ENCODE measurements at regions not wholly inside any gene's neighbourhood (a gene's known extent, or its start where the extent isn't known, plus 50 kb on each side); places are given as distances from the start of the nearest gene placed in this dataset.

- no peak overlapping the region for H3K4me2 ChIP-seq (ENCODE audit: low read length)
- no peak overlapping the region for H3K27ac ChIP-seq (ENCODE audit: low read depth, low read length, poor library complexity, severe bottlenecking)
- no peaks in the 10 kb centered on the region for H3K36me3 ChIP-seq (ENCODE audit: insufficient read depth, low read length)
- CTCF ChIA-PET (ENCODE audit: unreplicated experiment) = no interaction called here
- H4K20me1 ChIP-seq (ENCODE audit: insufficient read depth, low read length) = no peaks in the 10 kb centered on the region
- no peak for TF ChIP-seq EZH2phosphoT487 (IDR thresholded peaks at IDR 0.05; ENCODE audit: borderline replicate concordance, low read depth, low read length)
- TF ChIP-seq, protein P1, sequence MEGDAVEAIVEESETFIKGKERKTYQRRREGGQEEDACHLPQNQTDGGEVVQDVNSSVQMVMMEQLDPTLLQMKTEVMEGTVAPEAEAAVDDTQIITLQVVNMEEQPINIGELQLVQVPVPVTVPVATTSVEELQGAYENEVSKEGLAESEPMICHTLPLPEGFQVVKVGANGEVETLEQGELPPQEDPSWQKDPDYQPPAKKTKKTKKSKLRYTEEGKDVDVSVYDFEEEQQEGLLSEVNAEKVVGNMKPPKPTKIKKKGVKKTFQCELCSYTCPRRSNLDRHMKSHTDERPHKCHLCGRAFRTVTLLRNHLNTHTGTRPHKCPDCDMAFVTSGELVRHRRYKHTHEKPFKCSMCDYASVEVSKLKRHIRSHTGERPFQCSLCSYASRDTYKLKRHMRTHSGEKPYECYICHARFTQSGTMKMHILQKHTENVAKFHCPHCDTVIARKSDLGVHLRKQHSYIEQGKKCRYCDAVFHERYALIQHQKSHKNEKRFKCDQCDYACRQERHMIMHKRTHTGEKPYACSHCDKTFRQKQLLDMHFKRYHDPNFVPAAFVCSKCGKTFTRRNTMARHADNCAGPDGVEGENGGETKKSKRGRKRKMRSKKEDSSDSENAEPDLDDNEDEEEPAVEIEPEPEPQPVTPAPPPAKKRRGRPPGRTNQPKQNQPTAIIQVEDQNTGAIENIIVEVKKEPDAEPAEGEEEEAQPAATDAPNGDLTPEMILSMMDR (conservative IDR thresholded peaks at IDR 0.05; ENCODE audit: low read length) = no peak
- H2AFZ ChIP-seq (ENCODE audit: low read length) = no peak overlapping the region
- no peaks in the 10 kb centered on the region for H3K9me2 ChIP-seq (ENCODE audit: insufficient read depth, low read length)
- H3K4me3 ChIP-seq (ENCODE audit: low read depth, low read length, poor library complexity, severe bottlenecking) = no peak overlapping the region
- DNase-seq (ENCODE audit: low spot score) = no peak
- intact Hi-C loops (cut with micrococcal nuclease; ENCODE audit: unreplicated experiment) = no loop called here
- POLR2A ChIA-PET = interaction anchor here (0.6 kb wide), 1 partner anchor 1526 kb away, joined by 3 read pairs; no protein-coding TSS in a partner anchor
- no peaks in the 10 kb centered on the region for H3K9me3 ChIP-seq (ENCODE audit: low read length)
- H3K79me2 ChIP-seq (ENCODE audit: insufficient read depth, low read depth, low read length) = no peaks in the 10 kb centered on the region
- H3K4me1 ChIP-seq (ENCODE audit: insufficient read depth, low read length, poor library complexity, severe bottlenecking) = no peaks in the 10 kb centered on the region
- BruUV-seq (replicated peaks) = no TSS peak
Measured at GRCh38 chr3:113150250-113150649, 61.1 kb upstream of the BOC start.

DNA sequence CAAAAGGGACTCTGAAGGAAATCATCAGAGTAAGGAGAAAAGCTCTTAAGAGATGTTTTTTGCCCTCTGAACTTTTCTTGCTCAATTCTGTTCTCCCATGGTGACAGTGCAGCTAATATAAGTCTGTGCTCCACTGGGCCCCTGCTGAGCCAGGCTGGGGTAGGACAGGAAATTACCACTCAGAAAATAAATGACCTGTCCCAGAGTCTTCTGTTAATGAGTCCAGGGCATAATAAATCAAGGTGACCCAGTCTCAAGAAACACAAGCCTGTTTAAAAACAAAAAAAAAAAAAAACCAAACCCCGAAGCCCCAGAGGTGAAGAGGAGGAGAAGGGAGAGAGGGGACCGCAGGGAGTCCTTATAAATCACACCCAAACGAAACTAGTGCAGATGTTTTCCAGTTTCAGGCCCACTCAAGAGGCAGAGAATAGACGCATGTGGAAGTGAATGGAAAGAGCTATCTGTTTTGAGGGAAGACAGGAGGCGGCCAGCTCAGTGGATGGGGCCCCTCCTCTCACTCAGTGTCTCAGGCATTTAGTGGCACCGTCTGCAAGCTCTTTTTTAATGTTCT, 59.8 kb upstream of the BOC start:
- TF ChIP-seq, protein P1 (conservative IDR thresholded peaks at IDR 0.05; ENCODE audit: low read length) = no peak
- no peak overlapping the region for H2AFZ ChIP-seq (ENCODE audit: low read length)
- no peaks in the 10 kb centered on the region for H3K9me2 ChIP-seq (ENCODE audit: insufficient read depth, low read length)
- H3K27ac ChIP-seq (ENCODE audit: low read depth, low read length, poor library complexity, severe bottlenecking) = no peak overlapping the region
- H3K4me3 ChIP-seq (ENCODE audit: low read depth, low read length, poor library complexity, severe bottlenecking) = no peak overlapping the region
- no peaks in the 10 kb centered on the region for H3K4me1 ChIP-seq (ENCODE audit: insufficient read depth, low read length, poor library complexity, severe bottlenecking)
- CTCF ChIA-PET (ENCODE audit: unreplicated experiment) = no interaction called here
- intact Hi-C loops (cut with micrococcal nuclease; ENCODE audit: unreplicated experiment) = no loop called here
- no peak overlapping the region for H3K4me2 ChIP-seq (ENCODE audit: low read length)
- H4K20me1 ChIP-seq (ENCODE audit: insufficient read depth, low read length) = no peaks in the 10 kb centered on the region
- BruUV-seq (replicated peaks) = no TSS peak
- no peak for DNase-seq (ENCODE audit: low spot score)
- H3K36me3 ChIP-seq (ENCODE audit: insufficient read depth, low read length) = no peaks in the 10 kb centered on the region
- H3K9me3 ChIP-seq (ENCODE audit: low read length) = no peaks in the 10 kb centered on the region
- POLR2A ChIA-PET = interaction anchor here (0.7 kb wide), 1 partner anchor 1268 kb away, joined by 3 read pairs; no protein-coding TSS in a partner anchor
- H3K79me2 ChIP-seq (ENCODE audit: insufficient read depth, low read depth, low read length) = no peaks in the 10 kb centered on the region

DNA sequence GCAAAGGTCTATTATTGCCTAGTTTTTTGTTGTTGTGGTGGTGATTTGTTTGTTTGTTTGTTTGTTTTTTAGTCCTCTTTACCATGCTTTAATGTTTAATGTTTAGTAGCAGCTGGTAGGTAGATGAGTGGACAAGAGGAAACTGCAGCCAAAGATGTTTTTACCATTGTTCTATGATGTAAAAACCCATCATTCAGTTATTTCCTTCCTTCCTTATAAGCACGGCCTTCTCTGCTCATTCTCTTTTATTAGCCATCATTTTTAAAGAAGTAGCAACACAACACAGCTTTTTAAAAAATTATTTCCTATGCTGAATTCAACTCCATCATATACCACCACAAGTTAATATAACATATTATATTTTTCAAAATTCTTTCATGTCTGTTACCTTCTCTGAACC, 58.5 kb upstream of the BOC start:
- no peak overlapping the region for H2AFZ ChIP-seq (ENCODE audit: low read length)
- TF ChIP-seq EZH2phosphoT487 (IDR thresholded peaks at IDR 0.05; ENCODE audit: borderline replicate concordance, low read depth, low read length) = no peak
- TF ChIP-seq, protein P1 (conservative IDR thresholded peaks at IDR 0.05; ENCODE audit: low read length) = no peak
- no peaks in the 10 kb centered on the region for H3K9me2 ChIP-seq (ENCODE audit: insufficient read depth, low read length)
- ChIA-PET POLR2A (no interaction called here), CTCF (ENCODE audit: unreplicated experiment) (no interaction called here)
- no TSS peak for BruUV-seq (replicated peaks)
- no peaks in the 10 kb centered on the region for H3K36me3 ChIP-seq (ENCODE audit: insufficient read depth, low read length)
- H3K4me1 ChIP-seq (ENCODE audit: insufficient read depth, low read length, poor library complexity, severe bottlenecking) = no peaks in the 10 kb centered on the region
- no peaks in the 10 kb centered on the region for H3K9me3 ChIP-seq (ENCODE audit: low read length)
- H3K4me2 ChIP-seq (ENCODE audit: low read length) = no peak overlapping the region
- no peak overlapping the region for H3K27ac ChIP-seq (ENCODE audit: low read depth, low read length, poor library complexity, severe bottlenecking)
- intact Hi-C loops (cut with micrococcal nuclease; ENCODE audit: unreplicated experiment) = no loop called here
- H3K79me2 ChIP-seq (ENCODE audit: insufficient read depth, low read depth, low read length) = no peaks in the 10 kb centered on the region
- no peaks in the 10 kb centered on the region for H4K20me1 ChIP-seq (ENCODE audit: insufficient read depth, low read length)
- H3K4me3 ChIP-seq (ENCODE audit: low read depth, low read length, poor library complexity, severe bottlenecking) = no peak overlapping the region
- DNase-seq (ENCODE audit: low spot score) = no peak
